ENCODE measurements at regions not wholly inside any gene's neighbourhood (a gene's known extent, or its start where the extent isn't known, plus 50 kb on each side); places are given as distances from the start of the nearest gene placed in this dataset.

DNA sequence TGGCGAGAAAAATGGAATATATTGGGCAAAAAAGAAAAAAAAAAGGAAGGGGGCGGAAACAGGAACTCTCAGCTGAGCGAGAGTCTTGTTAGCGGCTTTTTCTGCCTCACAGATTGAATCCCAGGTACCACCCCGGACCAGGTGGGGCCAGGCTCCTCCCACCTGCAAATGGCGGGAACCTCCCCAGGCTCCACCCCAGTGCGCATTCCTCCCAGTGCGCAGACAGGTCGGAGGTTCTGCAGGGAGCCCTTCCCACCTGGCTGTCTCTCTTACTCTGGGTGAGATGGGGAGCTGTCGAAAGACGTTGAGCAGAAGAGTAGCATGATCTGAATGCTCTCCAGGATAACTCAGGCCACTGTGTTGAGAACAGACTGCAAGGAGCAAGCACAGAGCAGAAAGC lies 57.0 kb upstream of the ETV6 start:
- Histone ChIP-seq H3K4me3 (ENCODE audit: low read depth, low read length) (no peak overlapping the region), H3K9me3 (no peaks in the 10 kb centered on the region), H3K36me3 (no peaks in the 10 kb centered on the region), H3K27me3 (no peaks in the 10 kb centered on the region), H3K4me1 (no peaks in the 10 kb centered on the region)
- TF ChIP-seq, protein P1, sequence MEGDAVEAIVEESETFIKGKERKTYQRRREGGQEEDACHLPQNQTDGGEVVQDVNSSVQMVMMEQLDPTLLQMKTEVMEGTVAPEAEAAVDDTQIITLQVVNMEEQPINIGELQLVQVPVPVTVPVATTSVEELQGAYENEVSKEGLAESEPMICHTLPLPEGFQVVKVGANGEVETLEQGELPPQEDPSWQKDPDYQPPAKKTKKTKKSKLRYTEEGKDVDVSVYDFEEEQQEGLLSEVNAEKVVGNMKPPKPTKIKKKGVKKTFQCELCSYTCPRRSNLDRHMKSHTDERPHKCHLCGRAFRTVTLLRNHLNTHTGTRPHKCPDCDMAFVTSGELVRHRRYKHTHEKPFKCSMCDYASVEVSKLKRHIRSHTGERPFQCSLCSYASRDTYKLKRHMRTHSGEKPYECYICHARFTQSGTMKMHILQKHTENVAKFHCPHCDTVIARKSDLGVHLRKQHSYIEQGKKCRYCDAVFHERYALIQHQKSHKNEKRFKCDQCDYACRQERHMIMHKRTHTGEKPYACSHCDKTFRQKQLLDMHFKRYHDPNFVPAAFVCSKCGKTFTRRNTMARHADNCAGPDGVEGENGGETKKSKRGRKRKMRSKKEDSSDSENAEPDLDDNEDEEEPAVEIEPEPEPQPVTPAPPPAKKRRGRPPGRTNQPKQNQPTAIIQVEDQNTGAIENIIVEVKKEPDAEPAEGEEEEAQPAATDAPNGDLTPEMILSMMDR (IDR thresholded peaks at IDR 0.05; ENCODE audit: low read depth, low read length), result no peak
- no peak for DNase-seq

DNA sequence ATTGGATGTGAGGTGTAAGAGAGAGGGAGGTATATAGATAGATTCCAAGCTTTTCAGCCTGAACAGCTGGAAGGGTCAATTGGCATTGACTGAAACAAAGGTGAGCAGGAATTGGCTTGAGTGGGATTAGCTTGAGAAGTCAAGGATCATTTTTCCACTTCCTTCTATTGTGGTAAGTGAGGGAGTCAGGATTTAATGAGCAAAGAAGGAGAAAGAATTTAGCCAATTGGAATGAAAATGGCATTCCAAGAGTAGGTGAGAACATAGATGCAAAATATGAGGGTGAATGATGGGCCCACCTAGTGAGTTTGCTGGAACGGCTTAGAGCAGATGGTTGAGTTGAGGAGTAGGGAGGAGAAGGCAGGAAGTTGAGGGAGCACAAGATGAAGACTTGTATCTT lies 56.5 kb upstream of the ETV6 start:
- Histone ChIP-seq H3K9me3 (no peaks in the 10 kb centered on the region), H3K4me1 (no peaks in the 10 kb centered on the region), H3K4me3 (ENCODE audit: low read depth, low read length) (no peak overlapping the region), H3K36me3 (no peaks in the 10 kb centered on the region), H3K27me3 (no peaks in the 10 kb centered on the region)
- DNase-seq, result no peak
- TF ChIP-seq, protein P1 (IDR thresholded peaks at IDR 0.05; ENCODE audit: low read depth, low read length), result no peak

DNA sequence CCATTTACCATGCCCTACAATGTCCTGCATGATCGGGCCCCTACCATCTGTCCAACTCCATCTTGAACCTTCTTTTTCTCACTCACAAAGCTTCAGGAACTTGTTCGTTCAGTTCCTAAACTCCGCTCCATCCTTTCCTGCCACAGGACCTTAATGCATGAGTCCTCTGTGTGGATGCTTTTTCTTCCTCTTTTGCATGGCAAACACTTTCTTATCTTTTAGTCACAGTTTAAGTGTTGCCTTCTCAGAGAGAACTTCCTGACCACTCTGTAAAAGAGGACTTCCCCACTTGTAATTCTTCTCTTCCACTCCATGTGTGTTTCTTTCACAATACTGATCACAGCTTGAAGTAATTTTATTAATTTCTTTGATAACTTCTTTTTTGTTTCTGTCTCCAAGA lies 54.4 kb upstream of the ETV6 start:
- H3K27me3 ChIP-seq, result no peaks in the 10 kb centered on the region
- no peak for DNase-seq
- H3K4me1 ChIP-seq, result no peaks in the 10 kb centered on the region; the same call in 1 of the 2 replicates
- no peaks in the 10 kb centered on the region for H3K9me3 ChIP-seq
- H3K36me3 ChIP-seq, result no peaks in the 10 kb centered on the region
- H3K4me3 ChIP-seq (ENCODE audit: low read depth, low read length), result no peak overlapping the region
- TF ChIP-seq, protein P1 (IDR thresholded peaks at IDR 0.05; ENCODE audit: low read depth, low read length), result no peak

DNA sequence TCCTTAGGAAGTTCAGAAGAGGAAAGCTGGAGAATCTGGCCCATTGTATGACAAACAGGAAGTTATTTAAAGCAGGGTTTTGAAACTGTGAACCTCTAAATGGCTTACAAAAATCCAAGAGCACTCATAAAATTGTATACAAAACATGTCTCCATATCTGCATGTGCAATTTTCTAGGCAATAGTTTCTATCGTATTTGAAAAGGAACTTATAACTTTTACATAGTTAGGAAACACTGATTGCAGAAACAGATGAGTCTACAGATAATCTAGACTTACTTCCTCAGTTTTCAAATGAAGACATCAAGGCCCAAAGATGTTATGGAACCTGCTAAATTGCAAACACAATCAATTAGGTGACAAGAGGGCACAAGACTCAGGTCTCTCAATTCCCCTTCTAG lies 53.3 kb upstream of the ETV6 start:
- no peaks in the 10 kb centered on the region; the same call in 1 of the 2 replicates for H3K4me1 ChIP-seq
- TF ChIP-seq, protein P1 (IDR thresholded peaks at IDR 0.05; ENCODE audit: low read depth, low read length), result no peak
- H3K4me3 ChIP-seq (ENCODE audit: low read depth, low read length), result no peak overlapping the region
- no peaks in the 10 kb centered on the region for H3K27me3 ChIP-seq
- no peaks in the 10 kb centered on the region for H3K36me3 ChIP-seq
- no peak for DNase-seq
- H3K9me3 ChIP-seq, result no peaks in the 10 kb centered on the region

- TF ChIP-seq, protein P1 (IDR thresholded peaks at IDR 0.05; ENCODE audit: low read depth, low read length), result no peak
- H3K4me1 ChIP-seq, result peaks cover 5% of the 10 kb centered on the region
- DNase-seq, result no peak
- H3K9me3 ChIP-seq, result no peaks in the 10 kb centered on the region
- no peaks in the 10 kb centered on the region for H3K36me3 ChIP-seq
- no peaks in the 10 kb centered on the region for H3K27me3 ChIP-seq
- no peak overlapping the region for H3K4me3 ChIP-seq (ENCODE audit: low read depth, low read length)
These were observed 50.6 kb upstream of the ETV6 start for GRCh38 chr12:11598900-11599299.

All from BE2C (cell line).